Activated CD4-positive, alpha-beta T cell treated with anti-CD3 and anti-CD28 coated beads, Interleukin-2, amount 10 ng/mL, durations not matched to agents 7 days and 5 days (primary cell): ENCODE measurements at regions not wholly inside any gene's neighbourhood (a gene's known extent, or its start where the extent isn't known, plus 50 kb on each side); places are given as distances from the start of the nearest gene placed in this dataset.

ENCODE experiments used
- CTCF ChIA-PET: fragments of 350-600 bp; sonication (Branson Sonifier 250); formaldehyde crosslinking; loops from one replicate; lab custom pipeline; 2021; ENCODE audit warnings: antibody characterized with exemption; lab: Charles Lee
- POLR2A ChIA-PET: fragments of 350-600 bp; sonication (Branson Sonifier 250); formaldehyde crosslinking; loops from one replicate; lab custom pipeline; 2021; ENCODE audit warnings: antibody characterized with exemption; lab: Charles Lee
- DNase-seq: peaks from one replicate; pipeline ENCODE4 v3.0.0-alpha.2; 2020
- H3K27ac Mint-ChIP-seq: one replicate; pipeline ENCODE4 v1.8.0; 2021; ENCODE audit warnings: mild to moderate bottlenecking, moderate library complexity, mixed read lengths
- H3K27me3 Mint-ChIP-seq: one replicate; pipeline ENCODE4 v1.8.0; 2021; ENCODE audit warnings: mixed read lengths
- H3K36me3 Mint-ChIP-seq: one replicate; pipeline ENCODE4 v1.8.0; 2021; ENCODE audit warnings: low read depth, mixed read lengths
- H3K4me1 Mint-ChIP-seq: one replicate; pipeline ENCODE4 v1.8.0; 2021; ENCODE audit warnings: mixed read lengths
- H3K4me3 Mint-ChIP-seq: one replicate; pipeline ENCODE4 v1.8.0; 2021; ENCODE audit warnings: mild to moderate bottlenecking, moderate library complexity, mixed read lengths
- H3K9me3 Mint-ChIP-seq: one replicate; pipeline ENCODE4 v1.8.0; 2021; ENCODE audit warnings: mixed read lengths

- no peak overlapping the region for H3K27ac Mint-ChIP-seq
- POLR2A ChIA-PET: no interaction called here
Observed at GRCh38 chr2:55973673-55974072, 50.1 kb upstream of the EFEMP1 start.

DNA sequence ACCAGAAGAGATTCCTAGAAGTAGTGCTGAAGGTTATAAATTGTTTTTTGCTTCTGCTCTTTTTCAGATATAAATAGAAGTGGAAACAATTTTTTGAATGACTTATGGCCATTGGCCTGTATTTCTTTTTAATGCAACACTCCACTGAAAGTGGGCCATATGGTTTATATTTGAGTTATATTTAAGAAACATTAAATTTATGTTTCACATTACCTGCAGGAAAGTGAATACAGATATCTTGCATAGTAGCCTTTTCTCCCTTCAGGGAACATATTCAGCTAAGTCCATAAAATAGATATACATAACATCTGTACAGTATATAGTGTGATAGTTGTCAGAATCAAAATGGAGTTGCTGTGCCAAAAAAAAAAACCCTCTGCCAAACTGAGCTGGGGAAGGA lies 53.1 kb upstream of the EFEMP1 start:
- Mint-ChIP-seq H3K27ac (no peak overlapping the region), H3K27me3 (no peaks in the 10 kb centered on the region), H3K9me3 (no peaks in the 10 kb centered on the region), H3K4me1 (no peaks in the 10 kb centered on the region), H3K4me3 (no peak overlapping the region), H3K36me3 (no peaks in the 10 kb centered on the region)
- CTCF ChIA-PET: interaction anchor here (0.6 kb wide), 1 partner anchor 26 kb away, joined by 4 read pairs; no protein-coding TSS in a partner anchor
- POLR2A ChIA-PET: no interaction called here
- no peak for DNase-seq

More at GRCh38 chr2:55973673-55974072, 50.1 kb upstream of the EFEMP1 start:
- Mint-ChIP-seq H3K4me1 (no peaks in the 10 kb centered on the region), H3K27me3 (peaks cover 4% of the 10 kb centered on the region), H3K36me3 (no peaks in the 10 kb centered on the region), H3K4me3 (no peak overlapping the region), H3K9me3 (no peaks in the 10 kb centered on the region)
- DNase-seq: no peak
- CTCF ChIA-PET: no interaction called here

GRCh38 chr2:55985406-55985805 lies 61.8 kb upstream of the EFEMP1 start:
- no peak for DNase-seq
- CTCF ChIA-PET: no interaction called here
- Mint-ChIP-seq H3K36me3 (no peaks in the 10 kb centered on the region), H3K9me3 (no peaks in the 10 kb centered on the region), H3K27me3 (peaks cover 1% of the 10 kb centered on the region), H3K4me3 (no peak overlapping the region), H3K27ac (no peak overlapping the region), H3K4me1 (peaks cover 6% of the 10 kb centered on the region)
- POLR2A ChIA-PET: no interaction called here

DNA sequence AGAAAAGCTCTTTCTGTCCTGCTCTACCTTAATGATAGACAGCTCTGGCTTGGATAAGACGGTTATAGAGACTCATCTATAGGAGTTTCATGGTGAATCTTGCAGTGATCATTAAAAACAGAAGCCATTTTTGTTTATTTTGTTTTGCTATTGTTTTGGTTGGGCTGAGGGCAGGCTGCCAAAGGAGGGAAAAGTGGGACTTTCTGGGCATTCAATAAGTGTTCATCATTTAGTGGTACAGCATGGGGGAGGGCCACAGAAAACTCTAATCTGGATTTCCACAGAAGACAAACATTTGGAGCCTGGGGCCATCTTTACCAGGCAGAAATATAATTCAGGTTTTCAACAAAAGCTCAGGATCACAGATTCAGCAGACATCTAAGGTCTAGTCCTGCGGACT lies 62.4 kb upstream of the EFEMP1 start:
- no peaks in the 10 kb centered on the region for H3K36me3 Mint-ChIP-seq

DNA sequence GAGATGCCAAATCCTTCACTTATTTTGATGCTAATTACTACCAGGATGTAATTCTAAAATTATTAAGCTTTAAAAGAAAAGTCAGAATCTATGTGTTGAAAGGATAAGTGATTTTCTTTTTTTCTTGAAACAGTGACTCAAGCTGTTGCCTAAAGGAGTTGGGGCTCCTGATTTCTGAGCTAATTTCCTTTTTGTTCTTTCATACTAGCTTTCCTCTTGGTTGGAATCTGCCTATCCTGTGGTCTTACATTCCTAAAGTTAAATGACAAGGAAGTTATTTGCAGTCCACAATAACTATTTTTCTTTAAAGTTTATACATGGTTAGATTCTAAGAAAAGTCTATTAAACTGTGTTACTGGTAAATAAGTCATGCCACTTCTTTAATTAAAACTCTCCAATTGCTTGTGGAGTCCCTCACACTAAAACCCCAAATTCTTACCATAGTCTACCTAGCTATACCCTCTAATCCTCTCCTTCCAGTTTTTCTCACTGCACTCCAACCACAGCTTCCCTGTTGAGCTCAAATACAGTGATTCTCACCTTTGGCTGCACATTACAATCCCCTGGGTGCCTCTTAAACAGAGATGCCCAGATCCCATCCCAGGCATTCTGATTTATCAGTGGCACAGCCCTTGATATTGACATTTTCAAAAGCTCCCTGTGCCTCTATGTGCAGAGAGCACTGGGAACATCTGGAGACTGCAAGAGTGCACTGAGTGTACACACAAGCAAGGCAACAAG lies 63.3 kb upstream of the EFEMP1 start:
- H3K27me3 Mint-ChIP-seq: peaks cover 1% of the 10 kb centered on the region
- H3K27ac Mint-ChIP-seq: no peak overlapping the region
- ChIA-PET POLR2A (no interaction called here), CTCF (interaction anchor here (1.3 kb wide), 1 partner anchor 26 kb away, joined by 5 read pairs; no protein-coding TSS in a partner anchor)
- H3K4me3 Mint-ChIP-seq: no peak overlapping the region
- H3K9me3 Mint-ChIP-seq: no peaks in the 10 kb centered on the region
- H3K4me1 Mint-ChIP-seq: peaks cover 6% of the 10 kb centered on the region
- DNase-seq: no peak
- H3K36me3 Mint-ChIP-seq: no peaks in the 10 kb centered on the region

More for the DNA sequence above, 62.4 kb upstream of the EFEMP1 start:
- Mint-ChIP-seq H3K27ac (no peak overlapping the region), H3K27me3 (peaks cover 1% of the 10 kb centered on the region), H3K9me3 (no peaks in the 10 kb centered on the region), H3K4me1 (peaks cover 6% of the 10 kb centered on the region), H3K4me3 (no peak overlapping the region)
- no peak for DNase-seq
- ChIA-PET POLR2A (no interaction called here), CTCF (interaction anchor here (1.3 kb wide), 1 partner anchor 25 kb away, joined by 5 read pairs; no protein-coding TSS in a partner anchor)

GRCh38 chr2:55989405-55989804 lies 65.8 kb upstream of the EFEMP1 start:
- no peaks in the 10 kb centered on the region for H3K9me3 Mint-ChIP-seq
- H3K27me3 Mint-ChIP-seq: peaks cover 1% of the 10 kb centered on the region
- CTCF ChIA-PET: interaction anchor here (0.6 to 0.9 kb wide), 2 partner anchors 24 to 267 kb away, joined by 3 read pairs; no protein-coding TSS in a partner anchor
- peaks cover 6% of the 10 kb centered on the region for H3K4me1 Mint-ChIP-seq
- no peak overlapping the region for H3K27ac Mint-ChIP-seq
- POLR2A ChIA-PET: no interaction called here
- no peaks in the 10 kb centered on the region for H3K36me3 Mint-ChIP-seq
- DNase-seq: no peak
- no peak overlapping the region for H3K4me3 Mint-ChIP-seq

GRCh38 chr2:55992455-55992854 lies 68.9 kb upstream of the EFEMP1 start:
- no peaks in the 10 kb centered on the region for H3K4me1 Mint-ChIP-seq
- no peaks in the 10 kb centered on the region for H3K9me3 Mint-ChIP-seq
- H3K27ac Mint-ChIP-seq: no peak overlapping the region
- DNase-seq: no peak
- CTCF ChIA-PET: no interaction called here
- no peak overlapping the region for H3K4me3 Mint-ChIP-seq
- H3K27me3 Mint-ChIP-seq: no peaks in the 10 kb centered on the region
- POLR2A ChIA-PET: no interaction called here
- no peaks in the 10 kb centered on the region for H3K36me3 Mint-ChIP-seq

DNA sequence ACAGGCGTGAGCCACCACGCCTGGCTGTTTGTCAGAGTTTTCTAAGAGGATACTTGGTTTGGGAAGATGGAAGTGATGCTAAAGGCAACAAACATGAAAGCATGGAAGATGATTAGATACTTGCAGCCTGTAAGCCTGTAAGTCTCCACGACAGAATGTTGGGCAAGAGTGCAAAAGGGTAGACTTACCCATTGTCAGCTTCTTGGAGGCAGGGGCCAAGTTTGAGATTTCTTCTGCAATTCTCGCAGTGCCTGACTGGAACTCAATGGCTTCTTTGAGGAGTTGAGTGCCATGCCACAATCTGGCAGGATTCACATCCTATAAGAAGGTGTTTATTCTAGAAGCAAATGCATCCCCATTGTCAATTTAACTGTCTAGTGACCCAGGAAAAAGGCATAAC lies 70.1 kb upstream of the EFEMP1 start:
- POLR2A ChIA-PET: no interaction called here
- no peaks in the 10 kb centered on the region for H3K9me3 Mint-ChIP-seq
- CTCF ChIA-PET: no interaction called here
- no peak overlapping the region for H3K27ac Mint-ChIP-seq
- no peak for DNase-seq
- H3K36me3 Mint-ChIP-seq: no peaks in the 10 kb centered on the region
- no peaks in the 10 kb centered on the region for H3K4me1 Mint-ChIP-seq
- no peaks in the 10 kb centered on the region for H3K27me3 Mint-ChIP-seq
- no peak overlapping the region for H3K4me3 Mint-ChIP-seq

- Mint-ChIP-seq H3K4me3 (no peak overlapping the region), H3K27me3 (no peaks in the 10 kb centered on the region), H3K36me3 (no peaks in the 10 kb centered on the region), H3K4me1 (no peaks in the 10 kb centered on the region), H3K27ac (no peak overlapping the region), H3K9me3 (no peaks in the 10 kb centered on the region)
- CTCF ChIA-PET: no interaction called here
- POLR2A ChIA-PET: no interaction called here
- no peak for DNase-seq
Observed at GRCh38 chr2:55995211-55995610, 71.6 kb upstream of the EFEMP1 start.

DNA sequence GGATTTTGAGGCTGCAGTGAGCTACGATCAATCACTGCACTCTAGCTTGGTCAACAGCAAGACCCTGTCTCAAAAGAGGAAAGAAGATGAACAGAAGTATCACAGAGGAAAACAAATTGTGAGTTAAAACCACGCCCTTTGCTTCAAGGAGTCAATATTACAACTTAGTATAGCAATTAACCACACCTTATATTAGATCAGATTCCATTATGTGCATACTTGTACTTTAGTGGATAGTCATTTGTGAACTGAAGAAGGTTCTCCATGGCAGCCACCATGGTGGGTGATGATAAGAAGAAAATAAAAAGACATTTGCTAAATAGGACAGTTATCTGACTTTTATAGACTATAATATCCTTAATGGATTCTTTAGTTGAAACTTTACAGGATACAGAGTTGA lies 72.3 kb upstream of the EFEMP1 start:
- ChIA-PET CTCF (no interaction called here), POLR2A (no interaction called here)
- H3K27ac Mint-ChIP-seq: no peak overlapping the region
- H3K4me3 Mint-ChIP-seq: no peak overlapping the region
- no peaks in the 10 kb centered on the region for H3K27me3 Mint-ChIP-seq
- H3K9me3 Mint-ChIP-seq: no peaks in the 10 kb centered on the region
- no peak for DNase-seq
- H3K36me3 Mint-ChIP-seq: no peaks in the 10 kb centered on the region
- no peaks in the 10 kb centered on the region for H3K4me1 Mint-ChIP-seq

GRCh38 chr2:55999231-55999630 lies 75.6 kb upstream of the EFEMP1 start:
- H3K27me3 Mint-ChIP-seq: no peaks in the 10 kb centered on the region
- no peak for DNase-seq
- POLR2A ChIA-PET: no interaction called here

DNA sequence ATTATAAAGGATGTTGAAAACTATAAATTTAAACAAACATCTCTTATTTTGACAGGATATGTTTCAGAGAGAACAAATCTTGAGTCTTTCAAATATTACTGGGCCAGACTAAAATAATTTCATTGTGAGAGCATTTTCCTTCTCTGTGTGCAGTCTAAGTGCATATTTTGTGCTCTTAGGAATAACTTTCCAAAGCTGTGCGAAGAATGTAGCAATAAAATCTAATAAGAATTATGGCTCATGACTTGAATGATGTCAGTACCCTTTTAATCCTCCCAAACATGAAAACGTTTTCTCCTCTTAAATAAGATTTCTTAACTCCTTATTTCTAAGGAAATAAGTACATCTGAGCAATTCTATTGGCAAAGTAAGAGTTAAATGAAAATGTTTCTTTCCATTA lies 76.2 kb upstream of the EFEMP1 start:
- no peak for DNase-seq
- Mint-ChIP-seq H3K27me3 (no peaks in the 10 kb centered on the region), H3K9me3 (no peaks in the 10 kb centered on the region), H3K4me1 (no peaks in the 10 kb centered on the region), H3K4me3 (no peak overlapping the region), H3K36me3 (no peaks in the 10 kb centered on the region), H3K27ac (no peak overlapping the region)
- CTCF ChIA-PET: no interaction called here
- POLR2A ChIA-PET: no interaction called here

More at GRCh38 chr2:55999231-55999630, 75.6 kb upstream of the EFEMP1 start:
- Mint-ChIP-seq H3K27ac (no peak overlapping the region), H3K9me3 (no peaks in the 10 kb centered on the region), H3K4me1 (no peaks in the 10 kb centered on the region), H3K36me3 (no peaks in the 10 kb centered on the region), H3K4me3 (no peak overlapping the region)
- CTCF ChIA-PET: no interaction called here

DNA sequence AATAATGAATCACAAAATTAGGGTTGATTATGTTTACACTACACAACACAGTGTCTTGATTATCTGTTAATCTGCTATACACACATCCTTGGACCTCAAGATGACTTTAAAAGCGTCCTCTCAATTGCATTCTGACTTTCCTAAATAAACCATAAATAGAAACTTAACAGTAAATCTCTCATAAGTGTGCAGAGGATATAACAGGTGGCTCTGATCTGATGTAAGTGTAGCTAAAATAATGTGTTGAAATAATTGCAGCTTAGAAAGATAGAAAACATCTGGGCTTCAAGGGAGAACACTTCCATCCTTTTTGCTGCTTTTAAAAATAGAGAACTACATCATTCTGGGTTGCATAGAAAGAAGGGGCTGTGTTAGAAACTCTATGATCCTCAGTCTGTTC lies 78.4 kb upstream of the EFEMP1 start:
- CTCF ChIA-PET: interaction anchor here (0.6 kb wide), 1 partner anchor 25 kb away, joined by 4 read pairs; no protein-coding TSS in a partner anchor
- no peaks in the 10 kb centered on the region for H3K9me3 Mint-ChIP-seq
- H3K36me3 Mint-ChIP-seq: no peaks in the 10 kb centered on the region
- POLR2A ChIA-PET: no interaction called here
- DNase-seq: no peak
- H3K27ac Mint-ChIP-seq: no peak overlapping the region
- no peak overlapping the region for H3K4me3 Mint-ChIP-seq
- H3K27me3 Mint-ChIP-seq: no peaks in the 10 kb centered on the region
- no peaks in the 10 kb centered on the region for H3K4me1 Mint-ChIP-seq
